Thymus (tissue), 11 donors: ENCODE measurements at regions not wholly inside any gene's neighbourhood (a gene's known extent, or its start where the extent isn't known, plus 50 kb on each side); places are given as distances from the start of the nearest gene placed in this dataset.

Source experiments
- DNase-seq, 9 donors: peaks; one replicate each; pipeline ENCODE4 v3.0.0-alpha.2; 2013; ENCODE audit warnings: low spot score in 9 of 9, low read depth in 6 of 9, missing footprints in 1 of 9
- H3K27ac ChIP-seq, 2 donors: one replicate each; pipeline ENCODE4 v1.5.1; 2013; ENCODE audit warnings: control low read depth in 1 of 2, low read depth in 1 of 2, low read length in 1 of 2, mild to moderate bottlenecking in 1 of 2, moderate library complexity in 1 of 2
- H3K27me3 ChIP-seq, 2 donors: one replicate each; pipeline ENCODE4 v1.5.1; 2013; ENCODE audit warnings: low read length in 1 of 2; ENCODE audit not compliant: control insufficient read depth in 2 of 2, insufficient read depth in 1 of 2
- H3K36me3 ChIP-seq, 2 donors: one replicate each; pipeline ENCODE4 v1.5.1; 2013; ENCODE audit warnings: low read length in 1 of 2, mild to moderate bottlenecking in 1 of 2, moderate library complexity in 1 of 2; ENCODE audit not compliant: control insufficient read depth in 2 of 2, insufficient read depth in 2 of 2
- H3K4me1 ChIP-seq, 2 donors: one replicate each; pipeline ENCODE4 v1.5.1; 2013; ENCODE audit warnings: low read length in 2 of 2; ENCODE audit not compliant: control insufficient read depth in 2 of 2, insufficient read depth in 2 of 2
- H3K4me3 ChIP-seq, 2 donors: one replicate each; pipeline ENCODE4 v1.5.1; 2013; ENCODE audit warnings: low read length in 2 of 2, control low read depth in 1 of 2, mild to moderate bottlenecking in 1 of 2
- H3K9me3 ChIP-seq, 2 donors: one replicate each; pipeline ENCODE4 v1.5.1; 2013; ENCODE audit warnings: low read length in 1 of 2, mild to moderate bottlenecking in 1 of 2; ENCODE audit not compliant: control insufficient read depth in 2 of 2, insufficient read depth in 1 of 2
- WGBS: extraction: QIAGEN DNeasy Blood & Tissue Kit; methylation state at CpG from one replicate; pipeline ENCODE4 v1.1.7; 2013; 5-methylcytosine and 5-hydroxymethylcytosine counted together
- donor health status: healthy.

DNA sequence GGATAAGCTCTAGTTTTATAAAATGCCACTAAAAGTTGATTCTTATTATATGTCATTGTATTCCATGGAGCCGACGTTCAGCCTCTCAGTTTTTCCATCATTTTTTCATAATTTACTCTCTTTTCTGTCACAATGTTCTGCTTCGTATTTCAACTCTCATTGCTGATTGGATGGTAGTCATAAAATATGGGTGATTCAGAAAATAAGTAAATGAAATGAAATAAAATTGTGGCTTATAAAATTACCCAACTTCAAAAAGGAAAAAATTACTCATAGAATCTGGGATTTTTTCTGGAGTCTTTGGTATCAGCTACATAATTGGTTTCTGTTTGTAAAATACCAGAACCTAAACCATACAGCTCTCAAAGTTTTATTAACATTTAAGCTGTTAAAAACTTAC lies 139.7 kb upstream of the ITGA4 start:
- Histone ChIP-seq H3K9me3 (peaks cover 0 to 2% of the 10 kb centered on the region in 2 donors), H3K27me3 (no peaks in the 10 kb centered on the region), H3K4me3 (no peak overlapping the region), H3K36me3 (no peaks in the 10 kb centered on the region), H3K27ac (no peak overlapping the region), H3K4me1 (peaks cover 4 to 12% of the 10 kb centered on the region in 2 donors)
- no peak for DNase-seq
- 97% methylated on average over 3 of the region's 3 CpGs for WGBS

DNA sequence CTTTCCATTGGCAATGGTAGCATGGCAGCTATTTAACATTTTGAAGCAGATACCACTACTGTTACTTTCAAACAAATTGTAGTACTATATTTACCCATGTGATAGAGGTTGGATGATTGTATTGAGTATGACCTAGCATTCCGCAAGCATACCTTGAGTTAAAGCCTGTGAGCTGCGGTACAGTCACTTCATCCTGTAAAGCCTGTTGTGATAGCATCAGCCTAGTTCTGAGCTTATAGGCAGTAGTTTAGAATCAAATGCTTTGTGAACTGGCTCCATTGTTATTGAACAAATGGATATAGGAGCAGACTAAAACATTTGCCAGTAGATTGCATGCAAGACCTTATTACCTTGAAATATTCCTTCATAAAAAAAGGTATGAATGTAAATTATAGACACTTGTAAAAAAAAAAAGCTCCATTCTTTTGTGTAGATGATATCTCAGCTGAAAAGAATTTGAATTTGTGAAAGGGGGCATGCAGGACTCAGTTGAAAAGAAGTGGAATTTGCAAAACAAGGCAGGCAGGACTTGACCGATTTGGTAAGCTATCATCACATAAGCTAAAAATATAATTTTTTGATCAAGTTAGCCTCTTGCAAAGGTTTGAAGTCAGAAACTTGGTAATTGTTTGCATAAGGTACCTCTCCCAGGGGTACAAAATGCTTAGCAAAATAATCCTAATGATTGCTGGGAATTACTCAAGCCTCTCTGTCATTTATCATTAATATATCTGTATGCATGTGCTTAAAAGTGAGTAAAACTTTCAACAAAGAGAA lies 138.5 kb upstream of the ITGA4 start:
- peaks cover 3 to 10% of the 10 kb centered on the region in 2 donors for H3K4me1 ChIP-seq
- peaks cover 0 to 2% of the 10 kb centered on the region in 2 donors for H3K9me3 ChIP-seq
- DNase-seq = peak in 1 of 9 donors; percentile 46
- H3K27ac ChIP-seq = no peak overlapping the region
- H3K27me3 ChIP-seq = no peaks in the 10 kb centered on the region
- H3K4me3 ChIP-seq = no peak overlapping the region
- H3K36me3 ChIP-seq = no peaks in the 10 kb centered on the region
- WGBS = 94% methylated on average over 3 of the region's 3 CpGs

DNA sequence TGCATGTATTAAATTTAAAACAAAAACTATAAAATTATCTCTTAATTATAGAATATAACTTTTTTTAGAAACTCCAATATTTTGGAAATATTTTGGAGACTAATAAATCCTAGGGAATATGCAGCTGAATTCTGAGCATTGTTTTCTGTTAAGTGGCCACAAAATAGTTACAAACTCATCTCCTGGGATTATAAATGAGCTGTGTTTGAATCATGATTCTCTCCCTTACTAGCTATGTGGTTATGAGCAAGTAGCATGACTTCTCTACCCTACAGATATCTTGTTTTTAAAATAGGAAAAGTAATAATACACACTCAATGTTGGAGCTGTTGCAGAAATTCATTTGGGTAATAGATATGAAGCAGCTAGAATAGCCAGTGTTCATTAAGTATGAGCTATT lies 137.9 kb upstream of the ITGA4 start:
- DNase-seq = no peak
- Histone ChIP-seq H3K9me3 (peaks cover 0 to 2% of the 10 kb centered on the region in 2 donors), H3K4me3 (no peak overlapping the region), H3K27me3 (no peaks in the 10 kb centered on the region), H3K4me1 (peaks cover 3 to 10% of the 10 kb centered on the region in 2 donors), H3K27ac (no peak overlapping the region), H3K36me3 (no peaks in the 10 kb centered on the region)

DNA sequence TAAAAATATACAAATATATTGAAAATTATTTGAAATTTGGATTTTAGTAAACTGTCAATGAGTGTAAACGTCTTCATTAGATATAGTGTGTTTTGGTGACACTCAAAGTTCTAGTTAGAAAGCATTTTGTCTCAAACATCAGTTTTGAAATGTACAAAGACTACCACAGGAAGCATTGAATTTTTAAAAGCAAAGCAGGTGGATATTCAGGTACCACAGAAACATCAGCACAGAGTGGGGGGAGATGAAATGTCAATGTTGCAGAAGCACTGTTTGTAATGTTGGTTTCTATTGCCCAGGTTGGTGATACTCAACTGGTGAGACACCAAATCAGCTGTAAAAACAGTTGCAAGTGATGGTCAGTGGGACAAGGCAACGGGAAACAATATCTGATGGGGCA lies 136.5 kb upstream of the ITGA4 start:
- H3K27me3 ChIP-seq = no peaks in the 10 kb centered on the region
- H3K36me3 ChIP-seq = no peaks in the 10 kb centered on the region
- H3K4me1 ChIP-seq = peaks cover 3 to 5% of the 10 kb centered on the region in 2 donors
- DNase-seq = peak in 1 of 9 donors; percentile 69
- H3K27ac ChIP-seq = peak overlapping the region in 1 of 2 donors; percentile 28
- H3K9me3 ChIP-seq = peaks cover 0 to 2% of the 10 kb centered on the region in 2 donors
- 88% methylated on average over 2 of the region's 2 CpGs for WGBS
- H3K4me3 ChIP-seq = no peak overlapping the region

DNA sequence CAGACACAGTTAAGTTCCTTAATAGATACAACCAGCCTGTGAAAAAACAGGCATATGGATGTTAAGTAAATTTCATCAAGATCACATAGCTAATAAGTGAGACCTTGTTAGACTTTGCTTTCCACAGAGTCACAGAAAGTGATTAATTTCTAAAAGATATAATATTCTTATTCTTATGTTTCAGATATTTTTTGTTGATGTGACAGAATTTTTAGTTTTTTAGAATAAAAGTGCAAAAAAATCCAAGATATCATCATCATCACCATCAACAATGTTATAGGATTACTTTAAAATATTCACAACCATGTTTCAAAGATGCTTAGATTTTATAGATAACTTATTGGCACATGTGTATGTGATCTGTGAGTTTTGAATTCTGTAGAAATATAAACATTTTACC lies 132.3 kb upstream of the ITGA4 start:
- DNase-seq = no peak

DNA sequence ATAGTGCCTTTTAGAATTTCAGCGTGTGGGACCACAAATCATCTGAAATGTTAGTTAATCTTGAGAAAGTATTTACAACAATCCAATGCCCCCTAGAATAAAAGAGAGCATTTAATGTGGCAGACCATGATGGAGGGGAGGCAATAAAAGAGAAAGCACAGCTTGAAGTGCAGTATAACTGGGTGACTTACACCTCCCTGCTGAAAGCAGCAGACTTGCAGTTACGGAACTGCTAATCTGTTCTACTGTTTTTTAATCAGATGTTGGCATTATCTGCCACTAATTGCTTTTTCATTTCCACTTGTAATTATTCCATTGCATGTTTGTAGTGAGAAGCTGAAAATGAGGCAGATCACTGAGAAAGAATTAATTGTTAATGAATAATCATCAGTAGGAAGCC lies 130.5 kb upstream of the ITGA4 start:
- no peak for DNase-seq
- Histone ChIP-seq H3K4me1 (no peaks in the 10 kb centered on the region), H3K27me3 (no peaks in the 10 kb centered on the region), H3K9me3 (no peaks in the 10 kb centered on the region), H3K36me3 (no peaks in the 10 kb centered on the region), H3K27ac (no peak overlapping the region), H3K4me3 (no peak overlapping the region)
- WGBS = 91% methylated on average over 2 of the region's 2 CpGs

More for the DNA sequence above, 132.3 kb upstream of the ITGA4 start:
- H3K4me3 ChIP-seq = no peak overlapping the region
- H3K27me3 ChIP-seq = no peaks in the 10 kb centered on the region
- H3K4me1 ChIP-seq = peaks cover 3% of the 10 kb centered on the region in 2 donors
- no peaks in the 10 kb centered on the region for H3K9me3 ChIP-seq
- H3K36me3 ChIP-seq = no peaks in the 10 kb centered on the region
- no peak overlapping the region for H3K27ac ChIP-seq

DNA sequence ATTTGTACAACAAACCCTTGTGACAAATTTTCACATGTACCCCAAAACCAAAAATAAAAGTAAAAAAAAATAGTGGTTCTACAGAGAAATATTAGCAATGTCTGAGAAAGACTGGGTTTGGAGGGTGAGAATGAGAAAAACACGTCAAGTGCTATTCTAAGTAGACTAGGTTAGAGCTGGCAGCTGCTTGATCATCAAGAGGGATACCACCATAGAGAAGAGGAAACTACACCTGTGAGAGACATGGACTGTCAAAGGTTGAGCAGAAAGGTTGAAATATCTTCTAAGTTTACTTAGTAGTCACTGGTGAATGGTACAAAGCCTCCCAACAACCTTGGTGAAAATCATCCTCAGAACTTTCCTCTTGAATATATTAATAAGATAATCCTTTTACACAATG lies 126.9 kb upstream of the ITGA4 start:
- Histone ChIP-seq H3K9me3 (no peaks in the 10 kb centered on the region), H3K4me3 (no peak overlapping the region), H3K36me3 (no peaks in the 10 kb centered on the region), H3K27me3 (no peaks in the 10 kb centered on the region), H3K4me1 (no peaks in the 10 kb centered on the region), H3K27ac (peak overlapping the region in 1 of 2 donors; percentile 52)
- WGBS = 60% methylated on average over 1 of the region's 1 CpG
- DNase-seq = peak in 1 of 9 donors; percentile 66

DNA sequence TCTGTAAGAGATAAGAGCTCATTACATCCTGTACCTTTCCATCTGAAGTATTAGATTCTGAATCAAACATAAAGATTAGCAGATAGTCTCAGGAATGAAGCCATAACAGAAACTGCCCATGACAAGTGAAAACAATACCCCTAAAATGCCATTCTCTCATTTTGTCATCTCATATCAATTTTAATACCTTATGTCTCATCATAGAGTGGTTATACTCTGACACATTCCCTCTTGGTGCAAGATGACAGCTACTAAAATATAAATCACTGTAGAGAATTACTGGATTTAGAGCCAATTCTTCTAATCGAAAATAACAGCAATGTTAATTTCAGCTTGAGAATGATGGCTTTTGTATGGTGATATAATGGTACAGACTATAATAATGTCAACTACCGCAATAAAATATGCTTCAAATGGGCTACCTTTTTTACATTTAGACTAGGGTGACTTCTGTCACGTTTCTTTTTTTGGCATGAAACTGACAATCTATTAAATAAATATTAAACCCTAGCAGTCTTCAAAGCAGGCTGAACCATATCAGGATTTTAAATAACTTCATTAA lies 125.1 kb upstream of the ITGA4 start:
- no peak for DNase-seq
- 96% methylated on average over 3 of the region's 3 CpGs for WGBS
- no peaks in the 10 kb centered on the region for H3K27me3 ChIP-seq
- H3K27ac ChIP-seq = no peak overlapping the region
- H3K9me3 ChIP-seq = no peaks in the 10 kb centered on the region
- H3K36me3 ChIP-seq = no peaks in the 10 kb centered on the region
- H3K4me1 ChIP-seq = no peaks in the 10 kb centered on the region
- no peak overlapping the region for H3K4me3 ChIP-seq

DNA sequence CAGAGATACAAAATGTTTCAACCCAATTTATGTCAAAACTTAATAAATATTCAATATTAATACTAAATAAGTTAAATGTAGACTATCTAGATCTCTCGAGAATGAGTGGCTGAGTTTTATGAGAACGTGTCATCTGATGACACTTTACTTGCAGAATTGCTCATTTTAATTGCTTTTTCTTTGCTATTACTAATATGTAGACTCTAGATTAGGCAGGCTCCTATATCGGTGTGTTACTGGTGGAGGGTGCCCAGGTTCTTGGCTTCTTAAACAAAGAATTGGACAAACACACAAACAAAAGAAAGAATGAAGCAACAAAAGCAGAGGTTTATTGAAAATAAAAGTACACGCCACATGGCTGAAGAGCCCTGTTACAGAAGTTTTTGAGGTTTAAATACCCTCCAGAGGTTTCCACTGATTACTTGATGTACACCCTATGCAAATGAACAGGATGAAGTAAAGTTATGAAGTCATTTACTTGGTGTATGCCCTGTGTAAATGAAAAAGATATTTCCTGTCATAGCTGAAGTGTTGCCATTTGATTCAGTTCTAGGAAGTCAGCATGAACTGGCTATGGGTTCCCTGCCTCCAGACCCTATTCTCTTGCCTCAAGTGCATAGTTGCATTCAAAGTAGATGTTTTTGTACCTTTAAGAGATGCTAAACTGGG lies 122.9 kb upstream of the ITGA4 start:
- Histone ChIP-seq H3K36me3 (no peaks in the 10 kb centered on the region), H3K9me3 (no peaks in the 10 kb centered on the region), H3K27ac (no peak overlapping the region), H3K4me1 (no peaks in the 10 kb centered on the region), H3K27me3 (no peaks in the 10 kb centered on the region), H3K4me3 (no peak overlapping the region)
- WGBS = 96% methylated on average over 4 of the region's 4 CpGs
- DNase-seq = peak in 1 of 9 donors; percentile 31
